ENCODE measurements at regions not wholly inside any gene's neighbourhood (a gene's known extent, or its start where the extent isn't known, plus 50 kb on each side); places are given as distances from the start of the nearest gene placed in this dataset.

DNA sequence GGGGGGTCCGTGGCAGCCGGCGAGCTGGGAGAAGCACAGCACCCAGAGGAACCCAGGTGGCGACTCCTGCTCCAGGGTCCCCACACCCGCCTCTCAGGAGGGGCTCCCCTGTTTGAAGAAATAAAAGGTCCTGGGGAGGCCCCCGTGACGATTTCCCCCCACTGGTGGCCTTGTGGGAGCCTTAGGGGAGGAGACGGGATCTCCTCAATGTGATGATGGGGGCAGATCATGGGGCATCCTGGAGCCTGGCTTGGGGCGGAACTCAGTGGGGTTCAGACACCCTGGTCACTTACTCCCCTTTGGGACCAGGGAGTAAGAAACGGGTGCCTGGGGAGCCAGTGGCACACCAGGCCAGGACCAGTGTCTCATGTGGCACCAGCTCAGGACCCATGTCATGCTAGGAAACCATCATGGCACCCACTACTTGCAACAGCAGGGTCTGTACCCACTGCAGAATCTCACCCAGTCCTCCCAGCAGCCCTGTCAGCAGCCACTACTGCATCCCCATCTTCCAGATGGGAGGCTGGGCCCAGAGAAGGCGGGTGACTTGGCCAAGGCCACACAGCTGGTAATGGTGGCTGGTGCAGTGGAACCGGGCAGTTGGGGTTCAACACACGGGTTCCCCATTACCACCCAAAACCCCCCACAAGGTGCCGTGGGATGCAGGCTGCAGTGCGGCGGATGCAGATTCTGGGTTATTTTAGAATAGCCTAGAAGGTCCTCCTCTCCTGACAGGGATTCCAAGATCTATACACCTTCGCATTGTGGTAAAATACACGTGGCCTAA lies 130.7 kb downstream of the CTTN start:
- no peak overlapping the region for H3K9ac ChIP-seq (ENCODE audit: insufficient read depth, low read length)
- TF ChIP-seq CTCF (conservative IDR thresholded peaks at IDR 0.05 in 1 of 2, IDR thresholded peaks at IDR 0.05 in 1 of 2; ENCODE audit: low read depth in 1 of 2, low read length in 2 of 2) = no peak
- no peak for TF ChIP-seq EZH2 (IDR thresholded peaks at IDR 0.05; ENCODE audit: low read length, missing control alignments)
- H2AFZ ChIP-seq (ENCODE audit: low read length) = no peak overlapping the region
- DNase-seq (ENCODE audit: low read depth in 2 of 2) = no peak
- H4K20me1 ChIP-seq (ENCODE audit: control insufficient read depth, extremely low read depth, insufficient read depth, low read length) = no peaks in the 10 kb centered on the region
- no peaks in the 10 kb centered on the region for H3K9me3 ChIP-seq (ENCODE audit: control insufficient read depth, insufficient read depth, low read depth, low read length)
- no peaks in the 10 kb centered on the region for H3K4me1 ChIP-seq (ENCODE audit: control insufficient read depth, extremely low read depth, insufficient read depth, low read length)
- no peak overlapping the region for H3K4me2 ChIP-seq (ENCODE audit: extremely low read depth, insufficient read depth, low read length)
- no peaks in the 10 kb centered on the region for H3K79me2 ChIP-seq (ENCODE audit: control insufficient read depth, insufficient read depth, low read length)
- no peak overlapping the region for H3K27ac ChIP-seq (ENCODE audit: insufficient read depth, low read length)
- H3K27me3 ChIP-seq (ENCODE audit: control insufficient read depth, insufficient read depth, low read length) = no peaks in the 10 kb centered on the region
- H3K36me3 ChIP-seq (ENCODE audit: control insufficient read depth, insufficient read depth, low read length) = no peaks in the 10 kb centered on the region
- no peak overlapping the region for H3K4me3 ChIP-seq (replicated peaks in 1 of 4; ENCODE audit: control extremely low read depth in 1 of 4, insufficient read depth in 1 of 4, low read depth in 3 of 4, low read length in 4 of 4)

DNA sequence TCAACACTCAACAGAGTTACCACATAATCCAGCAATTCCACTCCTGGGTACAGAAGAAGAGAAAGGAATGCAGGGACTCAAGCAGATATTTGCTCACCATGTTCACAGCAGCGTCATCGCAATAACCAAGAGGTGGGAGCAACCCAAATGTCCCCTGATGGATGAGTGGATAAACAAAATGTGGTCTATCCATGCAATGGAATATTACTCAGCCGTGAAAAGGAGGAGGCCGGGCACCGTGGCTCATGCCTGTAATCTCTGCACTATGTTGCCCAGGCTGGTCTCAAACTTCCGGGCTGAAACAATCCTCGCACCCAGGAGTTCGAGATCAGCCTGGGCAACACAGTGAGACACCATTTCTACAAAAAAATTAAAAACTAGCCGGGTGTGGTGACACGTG lies 131.7 kb downstream of the CTTN start:
- H3K9ac ChIP-seq (ENCODE audit: insufficient read depth, low read length) = no peak overlapping the region
- H3K79me2 ChIP-seq (ENCODE audit: control insufficient read depth, insufficient read depth, low read length) = no peaks in the 10 kb centered on the region
- no peaks in the 10 kb centered on the region for H4K20me1 ChIP-seq (ENCODE audit: control insufficient read depth, extremely low read depth, insufficient read depth, low read length)
- TF ChIP-seq CTCF (conservative IDR thresholded peaks at IDR 0.05 in 1 of 2, IDR thresholded peaks at IDR 0.05 in 1 of 2; ENCODE audit: low read depth in 1 of 2, low read length in 2 of 2) = no peak
- no peak for TF ChIP-seq EZH2 (IDR thresholded peaks at IDR 0.05; ENCODE audit: low read length, missing control alignments)
- H2AFZ ChIP-seq (ENCODE audit: low read length) = no peak overlapping the region
- no peaks in the 10 kb centered on the region for H3K4me1 ChIP-seq (ENCODE audit: control insufficient read depth, extremely low read depth, insufficient read depth, low read length)
- H3K27me3 ChIP-seq (ENCODE audit: control insufficient read depth, insufficient read depth, low read length) = no peaks in the 10 kb centered on the region
- no peaks in the 10 kb centered on the region for H3K36me3 ChIP-seq (ENCODE audit: control insufficient read depth, insufficient read depth, low read length)
- no peak overlapping the region for H3K27ac ChIP-seq (ENCODE audit: insufficient read depth, low read length)
- no peaks in the 10 kb centered on the region for H3K9me3 ChIP-seq (ENCODE audit: control insufficient read depth, insufficient read depth, low read depth, low read length)
- no peak overlapping the region for H3K4me2 ChIP-seq (ENCODE audit: extremely low read depth, insufficient read depth, low read length)
- no peak for DNase-seq (ENCODE audit: low read depth in 2 of 2)
- no peak overlapping the region for H3K4me3 ChIP-seq (replicated peaks in 1 of 4; ENCODE audit: control extremely low read depth in 1 of 4, insufficient read depth in 1 of 4, low read depth in 3 of 4, low read length in 4 of 4)

- H3K4me3 ChIP-seq (replicated peaks in 1 of 4; ENCODE audit: control extremely low read depth in 1 of 4, insufficient read depth in 1 of 4, low read depth in 3 of 4, low read length in 4 of 4) = no peak overlapping the region
- H3K36me3 ChIP-seq (ENCODE audit: control insufficient read depth, insufficient read depth, low read length) = no peaks in the 10 kb centered on the region
- no peaks in the 10 kb centered on the region for H3K4me1 ChIP-seq (ENCODE audit: control insufficient read depth, extremely low read depth, insufficient read depth, low read length)
- TF ChIP-seq EZH2 (IDR thresholded peaks at IDR 0.05; ENCODE audit: low read length, missing control alignments) (no peak), CTCF (conservative IDR thresholded peaks at IDR 0.05 in 1 of 2, IDR thresholded peaks at IDR 0.05 in 1 of 2; ENCODE audit: low read depth in 1 of 2, low read length in 2 of 2) (no peak)
- H3K9me3 ChIP-seq (ENCODE audit: control insufficient read depth, insufficient read depth, low read depth, low read length) = no peaks in the 10 kb centered on the region
- no peak overlapping the region for H2AFZ ChIP-seq (ENCODE audit: low read length)
- no peak overlapping the region for H3K27ac ChIP-seq (ENCODE audit: insufficient read depth, low read length)
- no peak overlapping the region for H3K4me2 ChIP-seq (ENCODE audit: extremely low read depth, insufficient read depth, low read length)
- DNase-seq (ENCODE audit: low read depth in 2 of 2) = no peak
- H4K20me1 ChIP-seq (ENCODE audit: control insufficient read depth, extremely low read depth, insufficient read depth, low read length) = no peaks in the 10 kb centered on the region
- H3K79me2 ChIP-seq (ENCODE audit: control insufficient read depth, insufficient read depth, low read length) = no peaks in the 10 kb centered on the region
- no peak overlapping the region for H3K9ac ChIP-seq (ENCODE audit: insufficient read depth, low read length)
- no peaks in the 10 kb centered on the region for H3K27me3 ChIP-seq (ENCODE audit: control insufficient read depth, insufficient read depth, low read length)
These were observed 132.4 kb downstream of the CTTN start for GRCh38 chr11:70530629-70531185.
